Activated CD4-positive, alpha-beta T cell treated with anti-CD3 and anti-CD28 coated beads for 36 hours (primary cell): ENCODE measurements at regions not wholly inside any gene's neighbourhood (a gene's known extent, or its start where the extent isn't known, plus 50 kb on each side); places are given as distances from the start of the nearest gene placed in this dataset.

Source experiments
- ATAC-seq: fragments of 200-7000 bp; cut with Tn5 transposase; one replicate; pipeline ENCODE4 v1.10.0; 2021; ENCODE audit warnings: mild to moderate bottlenecking, moderate library complexity
- CTCF ChIA-PET: fragments of 350-600 bp; sonication (Branson Sonifier 250); formaldehyde crosslinking; loops from one replicate; lab custom pipeline; 2021; ENCODE audit warnings: antibody characterized with exemption; lab: Charles Lee
- POLR2A ChIA-PET: fragments of 350-600 bp; sonication (Branson Sonifier 250); formaldehyde crosslinking; loops from one replicate; lab custom pipeline; 2021; ENCODE audit warnings: antibody characterized with exemption, inconsistent platforms; lab: Charles Lee
- DNase-seq: peaks from one replicate; pipeline ENCODE4 v3.0.0-alpha.2; 2020
- H3K27ac Mint-ChIP-seq: one replicate; pipeline ENCODE4 v1.8.0; 2021; ENCODE audit warnings: mixed read lengths
- H3K27me3 Mint-ChIP-seq: one replicate; pipeline ENCODE4 v1.8.0; 2021; ENCODE audit warnings: mixed read lengths
- H3K36me3 Mint-ChIP-seq: one replicate; pipeline ENCODE4 v1.8.0; 2021; ENCODE audit warnings: low read depth, mixed read lengths
- H3K4me1 Mint-ChIP-seq: one replicate; pipeline ENCODE4 v1.8.0; 2021; ENCODE audit warnings: mixed read lengths
- H3K4me3 Mint-ChIP-seq: one replicate; pipeline ENCODE4 v1.8.0; 2021; ENCODE audit warnings: mild to moderate bottlenecking, moderate library complexity, mixed read lengths
- H3K9me3 Mint-ChIP-seq: one replicate; pipeline ENCODE4 v1.8.0; 2021; ENCODE audit warnings: low read depth, mixed read lengths
- intact Hi-C, 2 experiments: fragments of 100-400 bp; cut with DNase I in 1 of 2; cut with micrococcal nuclease in 1 of 2; formaldehyde crosslinking; loops; one replicate each; pipeline versions ENCODE4 v1.14.2 to v1.15.1; 2022 to 2024; cut with DNase I, micrococcal nuclease

GRCh38 chr12:13374793-13375192 is 178.3 kb downstream of the EMP1 start:
- ATAC-seq: no peak
- CTCF ChIA-PET: no interaction called here
- H3K27ac Mint-ChIP-seq: no peak overlapping the region

GRCh38 chr12:13373803-13374202 is 177.3 kb downstream of the EMP1 start:
- peaks cover 8% of the 10 kb centered on the region for H3K27me3 Mint-ChIP-seq
- no peak overlapping the region for H3K4me3 Mint-ChIP-seq
- CTCF ChIA-PET: interaction anchor here (0.6 to 1.2 kb wide), 3 partner anchors 11 to 121 kb away, joined by 3 to 6 read pairs (median 3); no protein-coding TSS in a partner anchor
- H3K27ac Mint-ChIP-seq: no peak overlapping the region
- intact Hi-C loops: no loop called here
- ATAC-seq (no peak), DNase-seq (no peak)
- POLR2A ChIA-PET: no interaction called here
- H3K4me1 Mint-ChIP-seq: no peaks in the 10 kb centered on the region
- H3K9me3 Mint-ChIP-seq: no peaks in the 10 kb centered on the region
- no peaks in the 10 kb centered on the region for H3K36me3 Mint-ChIP-seq

More at GRCh38 chr12:13374793-13375192, 178.3 kb downstream of the EMP1 start:
- POLR2A ChIA-PET: no interaction called here
- Mint-ChIP-seq H3K27me3 (peaks cover 8% of the 10 kb centered on the region), H3K4me1 (no peaks in the 10 kb centered on the region), H3K9me3 (no peaks in the 10 kb centered on the region), H3K4me3 (no peak overlapping the region), H3K36me3 (no peaks in the 10 kb centered on the region)
- intact Hi-C loops: no loop called here
- DNase-seq: no peak

GRCh38 chr12:13373131-13373530 is 176.6 kb downstream of the EMP1 start:
- H3K36me3 Mint-ChIP-seq: no peaks in the 10 kb centered on the region
- H3K9me3 Mint-ChIP-seq: no peaks in the 10 kb centered on the region
- H3K4me1 Mint-ChIP-seq: no peaks in the 10 kb centered on the region
- no peak overlapping the region for H3K27ac Mint-ChIP-seq
- H3K4me3 Mint-ChIP-seq: no peak overlapping the region
- intact Hi-C loops: no loop called here
- DNase-seq: no peak
- ChIA-PET POLR2A (no interaction called here), CTCF (interaction anchor here (0.6 to 1.2 kb wide), 2 partner anchors 11 to 90 kb away, joined by 3 to 6 read pairs; no protein-coding TSS in a partner anchor)
- H3K27me3 Mint-ChIP-seq: peaks cover 8% of the 10 kb centered on the region
- ATAC-seq: no peak

GRCh38 chr12:13372386-13372785 is 175.9 kb downstream of the EMP1 start:
- no peak for ATAC-seq
- Mint-ChIP-seq H3K27ac (no peak overlapping the region), H3K4me3 (no peak overlapping the region), H3K27me3 (peaks cover 8% of the 10 kb centered on the region), H3K9me3 (no peaks in the 10 kb centered on the region), H3K4me1 (no peaks in the 10 kb centered on the region), H3K36me3 (no peaks in the 10 kb centered on the region)
- ChIA-PET POLR2A (no interaction called here), CTCF (interaction anchor here (0.6 to 2.5 kb wide), 3 partner anchors 11 to 165 kb away, joined by 3 to 14 read pairs (median 4); no protein-coding TSS in a partner anchor)
- intact Hi-C loops: no loop called here
- no peak for DNase-seq

- H3K4me1 Mint-ChIP-seq: no peaks in the 10 kb centered on the region
- peaks cover 8% of the 10 kb centered on the region for H3K27me3 Mint-ChIP-seq
- no peak for ATAC-seq
- intact Hi-C loops: no loop called here
- no peaks in the 10 kb centered on the region for H3K9me3 Mint-ChIP-seq
- DNase-seq: no peak
- H3K4me3 Mint-ChIP-seq: no peak overlapping the region
- CTCF ChIA-PET: interaction anchor here (0.6 to 2.5 kb wide), 4 partner anchors 10 to 164 kb away, joined by 3 to 14 read pairs (median 4); no protein-coding TSS in a partner anchor
- H3K27ac Mint-ChIP-seq: no peak overlapping the region
- POLR2A ChIA-PET: no interaction called here
- no peaks in the 10 kb centered on the region for H3K36me3 Mint-ChIP-seq
These were observed 175.3 kb downstream of the EMP1 start for GRCh38 chr12:13371797-13372196.

GRCh38 chr12:13371367-13371766 is 174.8 kb downstream of the EMP1 start:
- Mint-ChIP-seq H3K27me3 (peaks cover 8% of the 10 kb centered on the region), H3K36me3 (no peaks in the 10 kb centered on the region), H3K4me3 (no peak overlapping the region), H3K27ac (no peak overlapping the region), H3K4me1 (no peaks in the 10 kb centered on the region), H3K9me3 (no peaks in the 10 kb centered on the region)
- ATAC-seq (no peak), DNase-seq (no peak)
- ChIA-PET CTCF (interaction anchor here (0.8 to 2.5 kb wide), 2 partner anchors 10 to 48 kb away, joined by 3 to 14 read pairs; no protein-coding TSS in a partner anchor), POLR2A (no interaction called here)
- intact Hi-C loops: no loop called here

- DNase-seq (no peak), ATAC-seq (no peak)
- intact Hi-C loops: no loop called here
- no peaks in the 10 kb centered on the region for H3K9me3 Mint-ChIP-seq
- no peaks in the 10 kb centered on the region for H3K4me1 Mint-ChIP-seq
- no peak overlapping the region for H3K27ac Mint-ChIP-seq
- H3K36me3 Mint-ChIP-seq: no peaks in the 10 kb centered on the region
- H3K4me3 Mint-ChIP-seq: no peak overlapping the region
- CTCF ChIA-PET: no interaction called here
- H3K27me3 Mint-ChIP-seq: peaks cover 8% of the 10 kb centered on the region
- POLR2A ChIA-PET: no interaction called here
These were observed 173.0 kb downstream of the EMP1 start for GRCh38 chr12:13369474-13370056.

GRCh38 chr12:13368971-13369370 is 172.4 kb downstream of the EMP1 start:
- Mint-ChIP-seq H3K36me3 (no peaks in the 10 kb centered on the region), H3K4me1 (no peaks in the 10 kb centered on the region), H3K9me3 (no peaks in the 10 kb centered on the region), H3K27me3 (peaks cover 8% of the 10 kb centered on the region), H3K27ac (no peak overlapping the region), H3K4me3 (no peak overlapping the region)
- DNase-seq (no peak), ATAC-seq (no peak)
- CTCF ChIA-PET: no interaction called here
- POLR2A ChIA-PET: no interaction called here
- intact Hi-C loops: no loop called here

GRCh38 chr12:13368431-13368830 is 171.9 kb downstream of the EMP1 start:
- no peaks in the 10 kb centered on the region for H3K36me3 Mint-ChIP-seq
- ATAC-seq (no peak), DNase-seq (no peak)
- H3K4me1 Mint-ChIP-seq: no peaks in the 10 kb centered on the region
- intact Hi-C loops: no loop called here
- POLR2A ChIA-PET: no interaction called here
- H3K27me3 Mint-ChIP-seq: peaks cover 6% of the 10 kb centered on the region
- CTCF ChIA-PET: no interaction called here
- no peak overlapping the region for H3K27ac Mint-ChIP-seq
- no peaks in the 10 kb centered on the region for H3K9me3 Mint-ChIP-seq
- H3K4me3 Mint-ChIP-seq: no peak overlapping the region

- DNase-seq: no peak
- peaks cover 8% of the 10 kb centered on the region for H3K27me3 Mint-ChIP-seq
- ATAC-seq: no peak
- no peaks in the 10 kb centered on the region for H3K9me3 Mint-ChIP-seq
- H3K4me3 Mint-ChIP-seq: no peak overlapping the region
- intact Hi-C loops: no loop called here
- CTCF ChIA-PET: interaction anchor here (0.7 kb wide), 1 partner anchor 261 kb away, joined by 4 read pairs; no protein-coding TSS in a partner anchor
- no peak overlapping the region for H3K27ac Mint-ChIP-seq
- H3K4me1 Mint-ChIP-seq: no peaks in the 10 kb centered on the region
- POLR2A ChIA-PET: no interaction called here
- no peaks in the 10 kb centered on the region for H3K36me3 Mint-ChIP-seq
These were observed 171.4 kb downstream of the EMP1 start for GRCh38 chr12:13367973-13368372.

- no peaks in the 10 kb centered on the region for H3K36me3 Mint-ChIP-seq
- no peak overlapping the region for H3K4me3 Mint-ChIP-seq
- no peaks in the 10 kb centered on the region for H3K4me1 Mint-ChIP-seq
- DNase-seq (no peak), ATAC-seq (no peak)
- ChIA-PET POLR2A (no interaction called here), CTCF (interaction anchor here (0.7 kb wide), 1 partner anchor 43 kb away, joined by 4 read pairs; no protein-coding TSS in a partner anchor)
- intact Hi-C loops: no loop called here
- no peaks in the 10 kb centered on the region for H3K9me3 Mint-ChIP-seq
- H3K27me3 Mint-ChIP-seq: peaks cover 12% of the 10 kb centered on the region
- no peak overlapping the region for H3K27ac Mint-ChIP-seq
These were observed 169.3 kb downstream of the EMP1 start for GRCh38 chr12:13365748-13366366.
